Prostate gland (tissue), 2 donors: ENCODE measurements at regions not wholly inside any gene's neighbourhood (a gene's known extent, or its start where the extent isn't known, plus 50 kb on each side); places are given as distances from the start of the nearest gene placed in this dataset.
A peak's percentile ranks its signal among the peaks of the same experiment; 100 is the strongest.

Source experiments
- DNase-seq: peaks from one replicate; pipeline ENCODE4 v3.0.0-alpha.2; 2019; ENCODE audit warnings: low spot score
- H3K27ac ChIP-seq, 2 donors: fragments of 200-600 bp; sonication (generic); 2 replicates each; pipeline ENCODE4 v1.5.1; 2017 to 2019
- H3K27me3 ChIP-seq: fragments of 200-600 bp; sonication (generic); replicated peaks from 2 replicates; pipeline ENCODE4 v1.5.1; 2019; ENCODE audit not compliant: insufficient read depth
- H3K36me3 ChIP-seq, 2 donors: fragments of 200-600 bp; sonication (generic); 1 replicate in 1 of 2; 2 replicates in 1 of 2; pipeline versions ENCODE4 v1.5.1 to v1.8.1; 2017 to 2019
- H3K4me1 ChIP-seq: fragments of 200-600 bp; sonication (generic); replicated peaks from 2 replicates; pipeline ENCODE4 v1.5.1; 2019
- H3K4me3 ChIP-seq, 2 donors: fragments of 200-600 bp; sonication (generic); 2 replicates each; pipeline ENCODE4 v1.5.1; 2017 to 2019
- H3K9me3 ChIP-seq: fragments of 200-600 bp; sonication (generic); 2 replicates; pipeline ENCODE4 v1.5.1; 2017
- POLR2A ChIP-seq: fragments of 450-650 bp; IDR thresholded peaks from one replicate; pipeline ENCODE4 v1.6.1; 2016; ENCODE audit warnings: antibody characterized with exemption, mild to moderate bottlenecking
- POLR2AphosphoS5 ChIP-seq: sonication (generic); formaldehyde crosslinking; IDR thresholded peaks from one replicate; pipeline ENCODE4 v1.6.1; 2017; ENCODE audit warnings: antibody characterized with exemption
- WGBS: methylation state at CpG from one replicate; pipeline ENCODE4 v1.1.5; 2018; 5-methylcytosine and 5-hydroxymethylcytosine counted together
- intact Hi-C: fragments of 100-400 bp; cut with DNase I; formaldehyde crosslinking; loops from one replicate; pipeline ENCODE4 v1.14.2; 2022
- TF ChIP-seq, protein P1 (sequence below), 4 experiments: fragments of 200-600 bp in 2 of 4; fragments of 450-650 bp in 2 of 4; sonication (generic) in 2 of 4; IDR thresholded peaks; 1 replicate in 3 of 4; 2 replicates in 1 of 4; pipeline ENCODE4 v1.5.1; 2016 to 2019; ENCODE audit warnings: antibody characterized with exemption in 4 of 4, mild to moderate bottlenecking in 2 of 4, moderate library complexity in 2 of 4

DNA sequence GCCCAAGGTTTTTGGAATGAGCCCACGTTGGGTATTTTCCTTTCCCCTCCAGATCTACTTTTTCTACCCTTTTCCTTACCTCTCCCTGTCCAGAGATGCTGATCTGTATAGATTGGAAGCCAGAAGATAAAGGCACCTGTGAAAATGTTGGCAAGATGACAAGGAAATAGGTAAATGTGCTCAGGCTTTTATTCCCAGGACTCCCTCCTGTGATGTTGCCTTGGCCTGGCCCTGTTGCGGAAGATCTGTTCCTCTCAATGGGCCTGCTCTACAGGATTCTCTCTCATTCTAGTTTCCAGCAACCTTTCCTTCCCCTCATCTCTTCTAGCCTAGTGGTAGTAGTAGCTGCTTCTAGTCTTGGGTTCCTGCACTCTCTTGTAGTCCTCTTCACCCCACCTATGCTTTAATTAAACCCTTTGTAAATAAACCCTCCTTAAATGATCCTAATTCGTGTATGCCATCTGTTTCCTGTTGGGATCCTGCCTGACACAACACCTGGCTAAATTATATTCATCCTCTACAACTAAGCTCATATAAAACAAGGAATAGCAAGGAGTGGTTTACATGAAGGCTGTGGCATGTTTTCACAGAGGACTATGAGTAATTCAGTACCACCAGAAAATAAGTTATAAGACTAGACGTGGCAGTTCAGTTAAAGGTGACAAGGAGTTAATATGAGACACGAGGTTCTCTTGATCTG is 95.7 kb upstream of the MAOA start:
- intact Hi-C loops, result loop anchor here (5.0 to 10.0 kb wide), 3 partner anchors 94 to 384 kb away; partner anchors contain the start of gene MAOA
- 42% methylated on average over 5 of the region's 5 CpGs for WGBS
- no peak for DNase-seq
- H3K9me3 ChIP-seq, result no peaks in the 10 kb centered on the region
- TF ChIP-seq, protein P1, sequence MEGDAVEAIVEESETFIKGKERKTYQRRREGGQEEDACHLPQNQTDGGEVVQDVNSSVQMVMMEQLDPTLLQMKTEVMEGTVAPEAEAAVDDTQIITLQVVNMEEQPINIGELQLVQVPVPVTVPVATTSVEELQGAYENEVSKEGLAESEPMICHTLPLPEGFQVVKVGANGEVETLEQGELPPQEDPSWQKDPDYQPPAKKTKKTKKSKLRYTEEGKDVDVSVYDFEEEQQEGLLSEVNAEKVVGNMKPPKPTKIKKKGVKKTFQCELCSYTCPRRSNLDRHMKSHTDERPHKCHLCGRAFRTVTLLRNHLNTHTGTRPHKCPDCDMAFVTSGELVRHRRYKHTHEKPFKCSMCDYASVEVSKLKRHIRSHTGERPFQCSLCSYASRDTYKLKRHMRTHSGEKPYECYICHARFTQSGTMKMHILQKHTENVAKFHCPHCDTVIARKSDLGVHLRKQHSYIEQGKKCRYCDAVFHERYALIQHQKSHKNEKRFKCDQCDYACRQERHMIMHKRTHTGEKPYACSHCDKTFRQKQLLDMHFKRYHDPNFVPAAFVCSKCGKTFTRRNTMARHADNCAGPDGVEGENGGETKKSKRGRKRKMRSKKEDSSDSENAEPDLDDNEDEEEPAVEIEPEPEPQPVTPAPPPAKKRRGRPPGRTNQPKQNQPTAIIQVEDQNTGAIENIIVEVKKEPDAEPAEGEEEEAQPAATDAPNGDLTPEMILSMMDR (IDR thresholded peaks at IDR 0.05), result no peak
- TF ChIP-seq POLR2A (no peak), POLR2AphosphoS5 (no peak)
- no peaks in the 10 kb centered on the region for H3K27me3 ChIP-seq
- no peaks in the 10 kb centered on the region for H3K4me1 ChIP-seq
- H3K4me3 ChIP-seq, result no peak overlapping the region
- H3K27ac ChIP-seq, result no peak overlapping the region
- H3K36me3 ChIP-seq, result no peaks in the 10 kb centered on the region

DNA sequence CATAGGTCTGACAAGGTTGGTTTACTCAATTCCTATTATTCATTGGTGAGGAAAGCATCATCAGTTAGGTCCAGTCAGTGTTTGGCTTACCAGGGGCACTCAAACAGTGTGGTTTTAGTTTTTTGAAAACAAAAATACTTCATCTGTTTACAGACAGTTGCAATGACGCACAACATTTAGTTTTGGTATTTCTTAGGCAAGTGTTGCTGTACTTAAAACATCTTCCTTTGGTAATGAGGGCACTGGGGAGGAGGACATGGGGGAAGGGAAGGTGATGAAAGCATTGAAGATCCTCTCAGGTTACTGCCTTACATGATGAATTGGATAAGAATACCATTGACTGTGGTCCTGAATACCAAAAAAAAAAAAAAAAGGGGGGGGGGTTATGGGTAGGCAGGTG is 93.7 kb upstream of the MAOA start:
- Histone ChIP-seq H3K36me3 (no peaks in the 10 kb centered on the region), H3K9me3 (no peaks in the 10 kb centered on the region), H3K27ac (no peak overlapping the region), H3K27me3 (no peaks in the 10 kb centered on the region), H3K4me3 (no peak overlapping the region), H3K4me1 (no peaks in the 10 kb centered on the region)
- TF ChIP-seq POLR2A (no peak), POLR2AphosphoS5 (no peak)
- TF ChIP-seq, protein P1 (IDR thresholded peaks at IDR 0.05), result no peak
- intact Hi-C loops, result loop anchor here (5.0 to 10.0 kb wide), 3 partner anchors 92 to 382 kb away; partner anchors contain the start of gene MAOA
- DNase-seq, result no peak
- 92% methylated on average over 1 of the region's 1 CpG for WGBS

DNA sequence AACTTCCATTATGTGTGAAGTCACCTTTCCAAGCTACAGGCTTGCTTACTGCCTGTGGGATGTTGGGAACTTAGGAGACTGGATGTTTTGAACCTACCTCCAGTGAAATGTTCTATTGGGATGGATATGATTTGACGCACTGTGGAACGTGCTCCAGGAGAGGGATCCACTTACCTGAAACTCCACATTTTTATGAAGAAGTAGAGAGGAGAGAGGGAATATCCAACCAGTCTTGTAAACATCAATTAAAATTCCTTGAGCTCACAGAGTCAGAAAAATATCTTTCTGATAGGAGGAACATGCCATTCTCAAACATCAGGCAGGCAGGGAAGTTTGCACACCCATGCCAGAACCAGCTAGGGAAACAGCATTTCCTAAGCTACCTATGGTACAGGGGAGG is 91.1 kb upstream of the MAOA start:
- Histone ChIP-seq H3K4me1 (no peaks in the 10 kb centered on the region), H3K27me3 (no peaks in the 10 kb centered on the region), H3K36me3 (no peaks in the 10 kb centered on the region), H3K9me3 (no peaks in the 10 kb centered on the region), H3K27ac (no peak overlapping the region), H3K4me3 (no peak overlapping the region)
- intact Hi-C loops, result loop anchor here (5.0 to 10.0 kb wide), 3 partner anchors 90 to 380 kb away; partner anchors contain the start of gene MAOA
- TF ChIP-seq POLR2AphosphoS5, result peak; percentile 60
- TF ChIP-seq, protein P1 (IDR thresholded peaks at IDR 0.05), result peak in 2 of 4 experiments; percentile 25 to 29
- no peak for TF ChIP-seq POLR2A
- WGBS, result 26% methylated on average over 2 of the region's 2 CpGs
- DNase-seq, result peak; percentile 13

DNA sequence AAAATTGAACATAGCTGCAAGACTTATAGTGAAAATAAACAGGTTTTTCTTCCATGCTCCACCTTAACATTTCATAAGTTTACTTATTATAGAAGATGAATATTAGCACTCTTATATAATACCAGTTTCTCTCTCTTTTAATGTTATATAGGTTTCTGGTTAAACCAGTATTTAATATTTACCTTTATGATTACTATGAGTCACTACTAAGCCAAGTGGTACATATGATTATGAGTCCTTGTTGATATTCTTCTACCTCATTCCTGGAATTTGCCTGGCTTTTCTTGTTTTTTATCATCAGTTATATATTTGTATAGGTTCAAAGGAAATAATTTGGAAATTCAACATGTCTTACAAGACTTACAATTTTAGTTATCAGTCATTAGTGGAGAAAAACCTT is 89.9 kb upstream of the MAOA start:
- Histone ChIP-seq H3K27ac (no peak overlapping the region), H3K4me3 (no peak overlapping the region), H3K4me1 (no peaks in the 10 kb centered on the region), H3K27me3 (no peaks in the 10 kb centered on the region), H3K9me3 (no peaks in the 10 kb centered on the region), H3K36me3 (no peaks in the 10 kb centered on the region)
- intact Hi-C loops, result loop anchor here (10.0 kb wide), 2 partner anchors 89 to 379 kb away; partner anchors contain the start of gene MAOA
- no peak for TF ChIP-seq POLR2A
- no peak for DNase-seq

DNA sequence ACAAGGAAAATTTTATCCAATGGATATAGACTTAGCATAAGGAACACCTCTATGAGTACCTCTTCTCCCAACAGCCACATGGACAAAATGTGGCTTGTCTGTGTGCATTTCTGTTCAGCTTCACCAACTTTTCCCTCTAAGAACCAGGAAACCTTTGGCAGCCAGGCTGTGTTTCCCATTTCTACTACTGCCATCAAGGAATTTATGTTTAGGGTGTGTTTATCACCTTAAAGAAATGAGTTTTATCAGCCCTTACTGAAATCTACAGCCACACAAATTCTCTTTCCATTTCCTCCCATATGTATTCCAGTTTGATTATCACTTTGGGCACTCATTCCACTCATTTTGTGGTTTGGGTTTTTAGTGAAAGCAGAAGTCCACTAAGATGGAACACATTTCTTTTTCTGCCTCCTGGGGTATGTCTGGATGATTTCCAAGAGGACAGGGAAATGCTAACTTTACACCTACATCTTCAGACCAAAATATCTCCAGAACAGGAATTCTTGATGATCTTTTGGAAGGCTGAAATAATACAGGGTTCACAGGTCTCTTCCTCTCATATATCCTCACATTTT is 82.6 kb upstream of the MAOA start:
- no peak overlapping the region for H3K27ac ChIP-seq
- intact Hi-C loops, result no loop called here
- no peak for DNase-seq
- H3K36me3 ChIP-seq, result no peaks in the 10 kb centered on the region
- H3K4me3 ChIP-seq, result no peak overlapping the region
- H3K9me3 ChIP-seq, result no peaks in the 10 kb centered on the region
- H3K4me1 ChIP-seq, result no peaks in the 10 kb centered on the region
- TF ChIP-seq POLR2A (no peak), POLR2AphosphoS5 (no peak)
- TF ChIP-seq, protein P1 (IDR thresholded peaks at IDR 0.05), result no peak
- no peaks in the 10 kb centered on the region for H3K27me3 ChIP-seq
